Suprapubic skin (tissue), 4 donors: ENCODE measurements at regions not wholly inside any gene's neighbourhood (a gene's known extent, or its start where the extent isn't known, plus 50 kb on each side); places are given as distances from the start of the nearest gene placed in this dataset.

Experiments
- DNase-seq, 2 donors: peaks; one replicate each; pipeline ENCODE4 v3.0.0-alpha.2; 2019; ENCODE audit warnings: low spot score in 2 of 2
- H3K27ac ChIP-seq: fragments of 200-600 bp; sonication (generic); one replicate; pipeline ENCODE4 v1.5.1; 2019
- H3K27me3 ChIP-seq: fragments of 200-600 bp; sonication (generic); one replicate; pipeline ENCODE4 v1.5.1; 2019
- H3K36me3 ChIP-seq: fragments of 200-600 bp; sonication (generic); one replicate; pipeline ENCODE4 v1.5.1; 2019
- H3K4me1 ChIP-seq: fragments of 200-600 bp; sonication (generic); one replicate; pipeline ENCODE4 v1.5.1; 2019
- H3K4me3 ChIP-seq: fragments of 200-600 bp; sonication (generic); one replicate; pipeline ENCODE4 v1.5.1; 2019; ENCODE audit warnings: mild to moderate bottlenecking
- H3K9me3 ChIP-seq: fragments of 200-600 bp; sonication (generic); one replicate; pipeline ENCODE4 v1.5.1; 2019
- CTCF ChIP-seq, 2 donors: fragments of 200-600 bp in 1 of 2; fragments of 450-650 bp in 1 of 2; sonication (generic) in 1 of 2; IDR thresholded peaks; one replicate each; pipeline ENCODE4 v1.5.1; 2016 to 2019; ENCODE audit warnings: antibody characterized with exemption in 2 of 2, mild to moderate bottlenecking in 1 of 2, moderate library complexity in 1 of 2
- EP300 ChIP-seq: sonication (generic); formaldehyde crosslinking; IDR thresholded peaks from one replicate; pipeline ENCODE4 v1.6.1; 2017; ENCODE audit warnings: antibody characterized with exemption
- POLR2A ChIP-seq, 2 donors: fragments of 450-650 bp; IDR thresholded peaks; one replicate each; pipeline ENCODE4 v1.6.1; 2017; ENCODE audit warnings: antibody characterized with exemption in 2 of 2, mild to moderate bottlenecking in 2 of 2, moderate library complexity in 2 of 2
- POLR2AphosphoS5 ChIP-seq, 3 donors: sonication (generic); formaldehyde crosslinking; IDR thresholded peaks; one replicate each; pipeline ENCODE4 v1.6.1; 2017; ENCODE audit warnings: antibody characterized with exemption in 3 of 3
- WGBS: methylation state at CpG from one replicate; pipeline ENCODE4 v1.1.5; 2018; 5-methylcytosine and 5-hydroxymethylcytosine counted together

GRCh38 chr4:107114059-107114458, 77.9 kb upstream of the DKK2 start:
- Histone ChIP-seq H3K4me3 (no peak overlapping the region), H3K9me3 (peaks cover 3% of the 10 kb centered on the region), H3K27ac (no peak overlapping the region), H3K36me3 (no peaks in the 10 kb centered on the region), H3K27me3 (no peaks in the 10 kb centered on the region), H3K4me1 (no peaks in the 10 kb centered on the region)
- no peak for TF ChIP-seq CTCF (IDR thresholded peaks at IDR 0.05)
- 91% methylated on average over 2 of the region's 2 CpGs for WGBS
- DNase-seq, result no peak

- TF ChIP-seq EP300 (no peak), POLR2A (IDR thresholded peaks at IDR 0.05) (no peak), POLR2AphosphoS5 (IDR thresholded peaks at IDR 0.05) (no peak), CTCF (IDR thresholded peaks at IDR 0.05) (no peak)
- H3K4me3 ChIP-seq, result no peak overlapping the region
- H3K27ac ChIP-seq, result no peak overlapping the region
- WGBS, result 58% methylated on average over 2 of the region's 2 CpGs
- H3K4me1 ChIP-seq, result no peaks in the 10 kb centered on the region
- H3K9me3 ChIP-seq, result no peaks in the 10 kb centered on the region
- H3K27me3 ChIP-seq, result no peaks in the 10 kb centered on the region
- H3K36me3 ChIP-seq, result no peaks in the 10 kb centered on the region
- no peak for DNase-seq
Observed at GRCh38 chr4:107098401-107098800, 62.3 kb upstream of the DKK2 start.

DNA sequence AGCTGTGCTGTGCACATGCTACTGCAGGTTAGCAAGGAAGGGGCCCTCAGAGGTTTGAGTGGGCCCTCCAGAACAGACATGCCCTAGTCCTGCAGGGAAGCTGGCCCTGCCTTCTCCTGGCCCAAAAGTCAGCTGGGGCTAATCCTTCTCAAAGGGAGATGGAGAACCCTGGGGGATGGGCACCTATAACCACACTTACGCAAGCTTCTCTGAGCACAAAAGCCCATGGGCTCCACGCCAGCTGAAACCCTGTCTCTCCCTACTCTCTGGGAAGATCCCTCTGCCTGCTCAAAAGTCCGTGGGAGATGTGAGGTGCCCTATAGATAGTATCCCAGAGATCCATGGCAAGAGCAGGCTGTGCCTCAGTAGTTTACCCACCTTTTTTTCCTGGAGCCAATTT, 58.9 kb upstream of the DKK2 start:
- no peak overlapping the region for H3K4me3 ChIP-seq
- no peak for DNase-seq
- H3K9me3 ChIP-seq, result no peaks in the 10 kb centered on the region
- TF ChIP-seq CTCF (IDR thresholded peaks at IDR 0.05), result no peak
- 67% methylated on average over 2 of the region's 3 CpGs for WGBS
- no peaks in the 10 kb centered on the region for H3K27me3 ChIP-seq
- H3K36me3 ChIP-seq, result no peaks in the 10 kb centered on the region
- no peaks in the 10 kb centered on the region for H3K4me1 ChIP-seq
- H3K27ac ChIP-seq, result no peak overlapping the region

- H3K27ac ChIP-seq, result no peak overlapping the region
- no peaks in the 10 kb centered on the region for H3K9me3 ChIP-seq
- no peak for DNase-seq
- H3K4me3 ChIP-seq, result no peak overlapping the region
- H3K36me3 ChIP-seq, result no peaks in the 10 kb centered on the region
- no peaks in the 10 kb centered on the region for H3K4me1 ChIP-seq
- H3K27me3 ChIP-seq, result no peaks in the 10 kb centered on the region
- TF ChIP-seq POLR2A (IDR thresholded peaks at IDR 0.05), result no peak
- no peak for TF ChIP-seq EP300
- no peak for TF ChIP-seq POLR2AphosphoS5 (IDR thresholded peaks at IDR 0.05)
- WGBS, result 100% methylated on average over 2 of the region's 2 CpGs
Observed at GRCh38 chr4:107094332-107094731, 58.2 kb upstream of the DKK2 start.
